Hematopoietic multipotent progenitor cell treated with erythropoietin and hydrocortisone succinate and interleukin-3 and kit ligand, for 17 days (in vitro differentiated cells): ENCODE measurements at regions not wholly inside any gene's neighbourhood (a gene's known extent, or its start where the extent isn't known, plus 50 kb on each side); places are given as distances from the start of the nearest gene placed in this dataset.
"Not testable (repeated sequence)": the region's sequence is repeated elsewhere in the genome, so short reads cannot be mapped to it uniquely, and the experiment has no call there.

Experiments used
- DNase-seq: peaks from one replicate; pipeline ENCODE4 v3.0.0-alpha.2; 2015; ENCODE audit warnings: low spot score

DNA sequence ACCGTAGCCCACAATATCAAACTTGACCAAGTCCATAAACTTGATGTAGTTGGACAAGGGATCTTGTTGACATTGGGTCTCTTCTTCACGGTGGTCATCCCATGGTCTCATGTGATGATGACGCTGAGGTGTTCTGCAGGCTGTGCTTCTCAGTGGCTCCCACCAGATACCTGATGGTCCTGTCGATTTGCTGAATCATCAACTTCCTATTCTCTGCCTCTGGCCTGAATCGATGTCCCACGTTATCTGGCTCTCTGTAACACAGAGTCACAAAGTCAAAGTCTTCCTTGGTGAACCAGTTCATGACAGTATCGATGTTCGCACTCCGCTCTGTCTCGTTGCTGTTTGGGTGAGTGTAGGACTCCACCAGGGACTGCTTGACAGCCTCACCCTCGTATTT lies 217.2 kb upstream of the FRG2C start:
- DNase-seq, result not testable (repeated sequence)

DNA sequence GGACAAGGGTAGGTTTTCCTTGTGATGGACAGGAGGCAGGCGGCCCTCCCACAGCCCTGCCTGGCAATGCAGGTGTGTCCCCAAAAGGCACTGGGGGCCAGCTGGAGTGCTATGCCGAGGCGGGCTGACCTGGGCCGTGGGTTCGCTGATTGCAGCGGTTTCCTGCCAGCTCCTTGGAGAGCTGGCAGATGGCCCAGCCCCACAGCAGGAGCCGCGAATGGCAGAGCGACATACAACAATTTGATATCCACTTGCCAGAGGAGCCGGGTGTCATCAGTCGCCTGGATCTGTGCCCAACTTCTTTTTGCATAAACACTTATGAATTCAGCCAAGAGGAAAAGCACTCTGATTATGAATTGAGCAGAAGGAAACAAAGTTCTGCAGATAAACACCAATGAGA lies 210.8 kb upstream of the FRG2C start:
- DNase-seq, result not testable (repeated sequence)

DNA sequence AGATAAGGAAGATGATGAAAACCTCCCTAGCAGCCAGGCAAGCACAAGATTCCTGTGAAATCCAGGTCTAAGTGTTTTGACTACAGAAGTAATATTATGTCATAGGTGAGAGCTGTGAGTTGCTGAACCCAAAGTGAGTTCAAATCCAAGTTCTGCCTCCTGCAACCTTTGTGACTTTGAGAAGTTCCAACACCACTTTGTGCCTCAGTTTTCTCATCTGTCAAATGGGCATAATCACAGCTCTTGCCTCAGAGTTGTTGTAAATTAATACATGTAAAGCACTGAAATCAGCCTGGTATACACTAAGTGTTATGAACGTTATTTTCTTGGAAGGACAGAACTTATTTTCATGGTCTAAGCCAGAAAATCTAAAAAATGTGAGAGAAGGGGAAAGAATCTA lies 210.3 kb upstream of the FRG2C start:
- DNase-seq, result not testable (repeated sequence)

DNA sequence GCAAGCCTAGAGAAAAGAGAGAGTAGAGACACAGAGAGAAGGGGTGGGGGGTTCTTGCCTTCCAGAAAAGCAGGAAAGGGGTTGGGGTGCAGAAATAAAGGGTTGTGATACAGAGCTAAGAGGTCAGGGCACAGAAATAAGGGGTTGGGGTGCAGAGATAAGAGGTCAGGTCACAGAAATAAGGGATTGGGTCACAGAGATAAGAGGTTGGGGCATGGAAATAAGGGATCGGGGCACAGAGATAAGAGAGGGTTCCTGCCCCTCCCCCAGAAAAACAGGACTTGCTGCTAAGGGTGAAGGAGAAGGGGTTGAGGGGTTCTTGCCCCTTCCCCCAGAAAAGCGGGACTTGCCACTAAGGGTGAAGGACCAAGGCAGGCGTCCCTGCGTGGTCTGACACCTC lies 189.6 kb upstream of the FRG2C start:
- DNase-seq, result not testable (repeated sequence)

DNA sequence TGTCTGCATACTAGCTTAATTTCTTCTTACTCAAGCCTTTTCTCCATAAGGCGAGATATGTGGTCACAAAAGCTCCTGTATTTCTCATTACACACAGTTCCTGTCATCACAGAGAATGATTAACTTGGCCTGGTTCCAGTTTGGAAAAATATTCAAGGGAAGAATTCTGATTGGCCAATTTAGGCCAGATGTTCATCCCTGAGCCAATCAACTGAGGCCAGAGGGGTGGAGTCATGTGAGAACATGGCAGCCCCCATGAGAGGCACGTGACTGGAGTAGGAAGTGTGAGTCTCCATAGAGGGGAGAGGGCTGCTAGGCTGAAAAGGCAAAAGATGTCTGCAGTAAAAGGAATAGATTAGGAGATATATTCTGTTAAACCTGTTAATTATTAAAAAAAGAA lies 167.5 kb upstream of the FRG2C start:
- not testable (repeated sequence) for DNase-seq

DNA sequence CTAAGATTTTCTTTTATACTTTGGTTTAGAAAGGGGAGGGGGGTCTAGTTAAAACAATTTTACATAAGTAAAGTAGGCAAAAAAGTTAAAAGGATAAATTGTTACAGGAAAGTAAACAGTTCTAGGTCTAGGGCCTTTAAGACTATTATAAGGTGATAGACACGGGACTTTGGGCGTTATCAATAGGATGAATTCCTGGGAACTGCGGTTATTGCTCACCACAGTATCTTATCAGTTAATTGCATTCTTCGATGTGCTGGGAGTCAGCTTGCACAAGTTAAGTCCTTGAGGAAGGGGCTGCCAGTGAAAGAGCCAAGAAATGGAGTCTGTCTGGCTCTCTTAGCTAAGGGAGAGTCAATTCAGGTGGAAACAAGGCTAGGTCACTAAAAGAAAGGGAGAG lies 163.8 kb upstream of the FRG2C start:
- DNase-seq, result not testable (repeated sequence)

DNA sequence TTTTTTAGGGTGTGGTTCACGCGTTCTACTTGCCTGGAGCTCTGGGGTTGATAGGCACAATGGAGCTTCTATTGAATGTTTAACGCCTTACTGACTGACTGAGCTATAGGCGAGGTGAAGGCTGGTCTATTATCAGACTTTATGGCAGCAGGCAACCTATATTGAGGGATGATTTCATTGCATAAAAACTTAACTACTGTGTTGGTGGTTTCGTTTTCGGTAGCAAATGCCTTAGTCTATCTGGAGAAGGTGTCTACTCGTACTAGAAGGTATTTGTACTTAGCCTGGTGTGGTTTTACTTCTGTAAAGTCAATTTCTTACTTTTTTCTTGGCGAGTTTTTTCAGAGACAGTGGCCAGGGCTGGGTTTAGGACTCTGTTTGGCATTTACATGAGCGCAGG lies 162.0 kb upstream of the FRG2C start:
- not testable (repeated sequence) for DNase-seq

DNA sequence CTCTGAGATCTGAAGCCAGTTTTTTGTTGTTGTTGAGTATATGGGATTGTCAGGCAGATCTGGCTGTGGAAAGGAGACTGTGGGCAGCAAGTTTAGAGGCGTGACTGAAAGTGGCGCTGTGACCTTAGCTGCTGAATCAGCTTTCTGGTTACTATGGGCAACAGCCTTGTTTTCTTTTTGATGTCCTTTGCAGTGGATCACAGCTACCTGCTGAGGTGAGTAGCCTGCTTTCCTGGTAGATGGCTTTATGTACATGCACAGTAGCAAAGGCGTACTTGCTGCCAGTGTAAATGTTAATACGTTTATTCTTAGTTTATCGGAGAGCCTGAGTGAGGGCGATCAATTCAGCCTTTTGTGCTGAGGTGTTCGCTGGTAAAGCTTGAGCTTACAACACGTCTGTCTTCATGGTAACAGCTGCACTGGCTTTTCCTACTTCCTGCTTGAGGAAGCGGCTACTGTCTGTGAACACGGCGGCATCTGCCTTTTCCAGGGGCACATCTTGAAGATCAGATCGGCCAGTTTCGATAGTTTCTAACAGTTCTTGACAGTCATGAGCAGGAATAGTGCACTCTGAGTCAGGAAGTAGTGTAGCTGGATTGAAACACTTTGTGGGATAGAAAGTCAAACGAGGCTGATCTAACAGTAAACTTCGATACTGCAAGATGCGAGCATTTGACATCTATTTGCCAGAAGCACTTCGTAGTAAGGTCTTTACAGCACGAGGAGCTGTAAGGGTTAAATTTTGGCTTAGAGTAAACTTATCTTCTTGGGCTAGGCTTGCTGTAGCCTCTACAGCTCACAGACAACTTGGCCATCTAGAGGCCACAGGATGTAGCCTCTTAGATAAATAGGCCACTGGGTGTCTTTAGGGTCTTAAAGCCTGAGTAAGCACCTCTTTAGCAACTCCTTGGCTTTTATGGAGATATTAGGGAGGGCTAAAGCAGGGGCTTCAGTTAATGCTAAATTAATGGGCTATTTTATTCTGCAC lies 161.1 kb upstream of the FRG2C start:
- not testable (repeated sequence) for DNase-seq

DNA sequence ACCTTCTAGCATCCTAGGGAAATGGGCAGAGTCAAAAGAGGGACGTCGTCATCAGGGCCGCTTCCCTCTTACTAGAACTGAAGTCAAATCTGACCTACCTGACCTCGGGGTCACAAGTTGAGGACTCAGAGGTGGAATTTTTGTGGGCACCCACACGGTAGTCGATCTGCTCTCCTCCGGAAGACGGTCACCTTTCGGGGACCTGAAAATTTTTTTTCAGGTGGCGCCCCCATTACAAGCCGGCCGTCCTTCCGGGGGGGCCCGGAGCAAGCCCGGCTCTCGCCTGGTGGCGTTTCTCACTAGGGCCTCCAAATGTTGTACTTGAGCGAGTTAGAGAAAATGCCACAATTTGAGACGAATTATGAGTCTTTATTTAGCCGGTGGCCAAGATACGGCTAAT lies 157.5 kb upstream of the FRG2C start:
- no peak for DNase-seq

DNA sequence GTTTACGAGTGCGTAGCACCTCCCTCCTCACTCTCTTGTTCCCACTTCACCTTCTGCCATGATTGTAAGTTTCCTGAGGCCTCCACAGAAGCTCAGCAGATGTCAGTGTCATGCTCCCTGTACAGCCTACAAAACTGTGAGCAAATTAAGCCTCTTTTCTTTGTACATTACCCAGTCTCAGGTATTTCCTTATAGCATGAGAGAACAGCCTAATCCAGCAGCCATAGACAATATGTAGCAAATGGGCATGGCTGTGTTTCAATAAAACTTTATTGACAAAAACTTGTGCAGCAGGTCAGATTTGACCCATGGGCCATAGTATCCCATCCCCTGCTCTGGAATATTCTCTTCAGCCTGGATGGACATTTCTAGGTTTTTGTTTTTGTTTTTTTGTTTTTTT lies 156.2 kb upstream of the FRG2C start:
- DNase-seq, result not testable (repeated sequence)

DNA sequence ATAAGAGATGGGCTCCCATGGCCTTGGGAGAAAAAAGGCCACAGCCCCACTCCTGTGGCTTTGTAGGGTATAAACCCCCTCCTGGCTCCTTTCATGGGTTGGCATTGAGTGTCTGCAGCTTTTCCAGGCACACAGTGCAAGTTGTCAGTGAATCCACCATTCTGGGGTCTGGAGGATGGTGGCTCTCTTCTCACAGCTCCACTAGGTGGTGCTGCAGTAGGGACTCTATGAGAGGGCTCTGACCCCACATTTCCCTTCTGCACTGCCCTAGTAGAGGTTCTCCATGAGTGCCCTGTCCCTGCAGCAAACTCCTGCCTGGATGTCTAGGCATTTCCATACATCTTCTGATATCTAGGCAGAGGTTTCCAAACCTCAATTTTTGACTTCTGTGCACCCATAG lies 136.5 kb upstream of the FRG2C start:
- not testable (repeated sequence) for DNase-seq

DNA sequence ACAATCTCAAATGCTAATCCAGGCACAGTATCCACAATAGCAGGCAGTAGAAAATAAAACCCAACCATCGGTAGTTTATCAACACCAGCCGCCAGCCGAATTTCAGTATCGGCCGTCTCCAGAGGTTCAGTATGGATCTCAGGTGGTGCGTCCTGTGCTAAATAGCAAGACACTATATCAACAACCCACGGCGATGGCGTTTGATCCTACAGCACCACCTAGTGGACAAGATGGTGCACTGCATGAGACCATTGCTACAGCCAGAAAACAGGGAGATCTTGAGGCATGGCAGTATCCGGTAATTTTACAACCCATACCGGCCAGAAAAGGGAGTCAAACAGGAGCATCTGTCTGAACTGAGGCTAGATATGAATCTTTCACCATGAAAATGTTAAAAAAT lies 112.0 kb upstream of the FRG2C start:
- peak; percentile 53 for DNase-seq

DNA sequence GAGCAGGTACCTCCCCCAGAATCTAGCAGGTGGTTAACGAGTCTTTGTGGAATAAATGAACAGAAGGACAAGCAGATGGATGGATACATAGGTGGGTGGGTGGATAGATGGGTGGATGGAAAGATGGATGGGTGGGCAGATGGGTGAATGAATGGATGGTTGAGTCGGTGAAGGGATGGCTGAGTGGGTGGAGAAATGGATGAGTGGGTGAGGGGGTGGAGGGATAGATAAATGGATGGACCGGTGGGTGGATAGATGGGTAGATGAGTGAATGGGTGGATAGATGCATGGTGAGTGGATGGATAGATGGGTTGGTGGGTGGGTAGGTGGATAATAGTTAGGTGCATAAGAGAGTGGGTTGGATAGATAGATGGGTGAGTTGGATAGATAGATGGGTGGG lies 99.7 kb upstream of the FRG2C start:
- not testable (repeated sequence) for DNase-seq

DNA sequence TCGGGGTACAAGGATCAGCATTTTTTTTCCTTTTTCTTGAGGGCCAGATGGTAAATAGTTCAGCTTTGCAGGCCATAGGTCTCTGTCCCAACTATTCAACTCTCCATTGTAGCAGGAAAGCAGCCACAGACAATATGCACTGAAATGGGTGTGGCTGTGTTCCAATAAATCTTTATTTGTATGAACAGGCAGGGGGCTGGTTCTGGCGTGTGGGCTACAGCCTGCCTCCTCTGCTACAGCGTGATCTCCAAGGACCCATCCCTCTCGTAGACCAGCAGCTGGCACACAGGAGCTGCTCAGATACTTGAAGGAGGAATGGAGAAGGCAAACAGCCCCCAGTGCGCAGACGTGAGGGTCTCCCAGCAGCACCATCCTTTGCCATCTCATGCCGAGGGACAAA lies 91.8 kb upstream of the FRG2C start:
- DNase-seq, result not testable (repeated sequence)

DNA sequence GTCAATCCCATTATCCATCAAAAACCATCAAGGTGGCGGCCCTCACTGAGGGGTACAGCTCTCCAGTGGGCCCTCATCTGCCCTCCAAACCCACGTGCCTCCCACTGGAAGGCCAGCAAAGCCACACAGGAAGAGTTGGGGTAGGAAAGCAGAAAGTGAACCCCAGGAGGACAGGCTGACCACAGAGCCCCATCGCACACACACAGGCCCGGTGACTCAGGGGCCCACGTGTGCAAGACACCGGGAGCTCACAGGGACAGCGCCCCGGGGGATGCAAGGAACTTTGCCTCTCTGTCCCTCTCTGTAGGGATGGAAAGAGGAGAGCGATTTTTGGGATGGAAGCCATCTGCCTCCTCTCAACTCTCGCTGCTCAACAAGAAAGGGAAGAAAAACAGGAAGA lies 85.0 kb upstream of the FRG2C start:
- DNase-seq, result not testable (repeated sequence)

DNA sequence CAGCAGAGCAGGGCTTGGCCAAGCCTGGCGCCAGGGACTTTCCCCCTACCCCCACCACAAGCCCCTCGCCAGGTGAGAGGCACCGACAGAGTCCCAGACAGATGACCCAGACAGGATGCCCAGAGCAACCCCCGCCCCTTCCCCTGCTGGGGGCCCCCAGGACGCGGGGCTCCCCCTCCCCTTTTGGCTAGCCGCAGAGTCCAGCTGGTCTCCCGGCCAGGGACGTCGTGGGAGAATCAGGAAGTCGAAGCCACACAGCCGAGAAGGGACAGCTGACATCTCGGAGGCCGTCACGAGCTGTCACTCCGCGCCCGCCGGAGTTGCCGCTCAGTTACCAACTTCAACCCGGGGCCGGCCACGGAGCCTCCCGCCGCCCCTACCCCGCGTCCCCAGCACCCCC lies 84.6 kb upstream of the FRG2C start:
- DNase-seq, result not testable (repeated sequence)

DNA sequence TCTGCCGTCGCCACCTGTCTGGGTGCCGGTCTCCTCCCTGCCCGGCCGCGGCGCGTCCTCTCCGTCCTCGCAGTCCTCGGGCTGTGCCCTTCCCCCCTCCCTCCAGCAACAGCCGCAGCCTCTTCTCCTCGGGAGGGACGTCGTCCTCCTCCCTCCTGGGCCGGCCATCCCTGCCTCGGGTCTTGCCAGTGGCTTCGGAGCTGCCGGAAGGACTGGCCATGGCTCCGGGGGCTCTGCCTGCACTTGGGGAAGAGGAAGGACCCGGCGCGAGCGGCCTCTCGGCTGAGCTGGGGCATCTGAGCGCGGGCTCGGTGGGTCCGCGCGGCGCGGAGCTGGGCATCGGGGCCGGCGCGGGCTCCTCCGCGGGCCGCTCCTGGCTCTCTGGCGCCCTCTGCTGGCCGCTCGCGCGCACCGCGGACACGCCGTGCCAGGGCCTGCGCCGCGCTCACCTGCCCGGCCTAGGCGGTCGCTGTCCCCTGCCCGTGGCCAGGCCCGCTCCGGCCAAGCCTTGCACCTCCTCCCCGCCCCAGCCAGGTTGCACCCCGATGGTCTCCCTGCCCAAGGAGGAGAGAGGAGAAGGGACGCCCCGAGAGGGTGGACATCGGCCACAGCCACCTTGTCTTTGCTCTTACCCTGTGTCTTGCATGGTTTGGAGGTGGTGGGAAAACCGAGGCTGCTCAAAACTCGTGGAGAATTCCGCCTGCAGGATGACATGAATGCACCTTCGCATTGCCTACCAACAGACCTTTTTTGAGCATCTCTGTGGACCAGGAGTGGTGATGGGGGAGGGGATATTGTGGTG lies 83.9 kb upstream of the FRG2C start:
- DNase-seq, result not testable (repeated sequence)

DNA sequence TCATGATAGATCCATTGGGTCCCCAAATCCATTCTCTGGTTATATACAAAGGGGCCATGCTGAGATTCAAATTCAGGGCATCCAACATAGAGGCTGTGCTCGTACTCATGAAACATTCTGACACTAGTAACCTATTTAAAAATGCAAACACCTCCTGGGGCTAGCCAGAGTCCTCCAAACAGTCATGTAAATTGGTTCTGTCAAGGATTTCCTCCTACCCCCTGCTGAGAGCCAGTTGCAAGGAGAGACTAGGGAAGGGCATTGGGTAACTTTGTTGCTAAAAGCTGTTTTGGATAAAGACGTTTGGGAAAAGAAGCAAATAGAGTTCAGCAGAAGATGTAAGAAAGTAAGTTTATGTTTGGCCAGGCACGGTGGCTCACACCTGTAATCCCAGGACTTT lies 81.6 kb upstream of the FRG2C start:
- not testable (repeated sequence) for DNase-seq

DNA sequence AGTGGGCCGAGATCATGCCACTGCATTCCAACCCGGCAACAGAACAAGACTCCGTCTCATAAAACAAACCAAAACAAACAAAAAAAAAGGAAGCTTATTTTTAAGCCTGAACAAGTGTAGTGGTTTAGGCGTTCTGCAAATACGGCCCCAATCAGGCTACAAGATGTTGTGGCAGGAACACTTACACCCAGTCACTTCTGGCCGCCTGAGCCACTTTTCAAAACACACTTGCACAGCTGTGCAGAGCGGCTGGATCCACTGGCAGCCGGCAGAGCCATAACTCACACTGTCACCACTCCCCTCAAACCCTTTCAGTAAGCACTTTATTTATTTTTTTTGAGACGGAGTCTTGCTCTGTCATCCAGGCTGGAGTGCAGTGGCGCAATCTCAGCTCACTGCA lies 81.0 kb upstream of the FRG2C start:
- not testable (repeated sequence) for DNase-seq

DNA sequence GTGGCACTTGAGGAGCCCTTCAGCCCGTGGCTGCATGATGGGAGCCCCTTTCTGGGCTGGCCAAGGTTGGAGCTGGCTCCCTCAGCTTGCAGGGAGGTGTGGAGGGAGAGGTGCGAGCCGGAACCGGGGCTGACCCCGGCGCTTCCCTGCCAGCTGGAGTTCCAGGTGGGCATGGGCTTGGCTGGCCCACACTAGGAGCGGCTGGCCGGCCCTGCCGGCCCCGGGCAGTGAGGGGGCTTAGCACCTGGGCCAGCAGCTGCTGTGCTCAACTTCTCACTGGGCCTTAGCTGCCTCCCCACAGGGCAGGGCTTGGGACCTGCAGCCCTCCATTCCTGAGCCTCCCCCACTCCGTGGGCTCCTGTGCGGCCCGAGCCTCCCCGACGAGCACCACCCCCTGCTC lies 76.4 kb upstream of the FRG2C start:
- DNase-seq, result not testable (repeated sequence)

DNA sequence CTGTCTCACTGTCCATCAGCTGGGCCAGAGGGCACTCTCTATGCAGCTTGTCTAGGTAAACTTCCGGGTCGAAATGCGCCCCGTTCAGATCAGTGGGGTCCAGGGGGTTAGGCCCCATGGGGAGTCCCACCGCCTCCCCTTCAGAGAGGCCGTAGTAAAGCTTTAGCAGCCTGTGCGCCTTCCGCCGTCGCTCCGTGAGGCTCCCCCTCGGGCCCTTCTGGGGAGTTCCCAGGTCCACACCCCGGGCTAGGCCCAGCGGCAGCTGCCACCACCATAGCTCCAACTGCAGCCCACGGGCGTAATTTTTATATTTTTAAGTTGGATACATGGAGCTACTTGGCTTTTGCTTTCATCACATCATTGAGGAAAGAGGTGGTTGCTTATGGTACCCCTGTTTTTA lies 73.7 kb upstream of the FRG2C start:
- DNase-seq, result not testable (repeated sequence)

DNA sequence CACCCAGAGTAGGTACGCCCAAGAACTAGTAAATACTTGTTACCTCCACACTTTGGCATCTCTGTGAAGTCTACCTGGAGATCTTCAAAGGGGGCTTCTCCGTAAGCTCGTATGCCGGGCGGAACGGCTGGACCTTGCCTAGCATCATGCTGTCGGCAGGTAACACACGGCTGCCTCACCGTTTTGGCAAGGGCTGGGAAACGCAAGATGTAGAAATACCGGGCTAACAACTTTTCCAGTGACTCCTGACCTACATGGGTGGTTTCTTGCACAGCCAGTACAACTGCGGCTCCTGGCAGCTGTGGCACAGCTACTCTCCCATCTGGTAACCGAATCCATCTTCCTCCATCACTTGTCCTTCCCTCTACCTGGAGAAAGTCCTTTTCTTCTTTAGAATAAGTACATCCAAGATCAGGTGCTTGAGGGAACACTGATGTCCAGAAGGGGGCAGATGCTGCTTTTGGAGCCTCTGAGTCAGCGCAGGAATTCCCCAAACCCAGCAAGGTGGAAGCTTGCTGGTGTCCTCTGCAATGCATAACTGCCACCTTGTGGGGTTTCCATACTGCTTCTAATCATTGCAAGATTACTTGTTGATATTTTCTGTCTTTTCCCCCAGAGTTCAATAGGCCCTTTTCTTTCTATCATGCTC lies 59.7 kb upstream of the FRG2C start:
- DNase-seq, result not testable (repeated sequence)
